NCI-H2107 (cell line): ENCODE measurements at regions not wholly inside any gene's neighbourhood (a gene's known extent, or its start where the extent isn't known, plus 50 kb on each side); places are given as distances from the start of the nearest gene placed in this dataset.
"Not testable (repeated sequence)": the region's sequence is repeated elsewhere in the genome, so short reads cannot be mapped to it uniquely, and the experiment has no call there.

Experiments
- DNase-seq: peaks from one replicate; lab custom pipeline; 2025; lab: John Stamatoyannopoulos, UW

GRCh38 chr5:39542511-39543285 lies 117.9 kb upstream of the DAB2 start:
- no peak for DNase-seq

- DNase-seq: no peak
Measured at GRCh38 chr5:39541920-39542319, 117.1 kb upstream of the DAB2 start.

- no peak for DNase-seq
Measured at GRCh38 chr5:39539470-39539869, 114.7 kb upstream of the DAB2 start.

- DNase-seq: no peak
Measured at GRCh38 chr5:39534690-39535089, 109.9 kb upstream of the DAB2 start.

- DNase-seq: no peak
Measured at GRCh38 chr5:39533749-39534148, 109.0 kb upstream of the DAB2 start.

GRCh38 chr5:39532511-39532910 lies 107.7 kb upstream of the DAB2 start:
- DNase-seq: no peak

- no peak for DNase-seq
Measured at GRCh38 chr5:39531306-39531705, 106.5 kb upstream of the DAB2 start.

GRCh38 chr5:39526914-39527477 lies 102.2 kb upstream of the DAB2 start:
- DNase-seq: no peak

GRCh38 chr5:39525781-39526180 lies 101.0 kb upstream of the DAB2 start:
- not testable (repeated sequence) for DNase-seq

- no peak for DNase-seq
Measured at GRCh38 chr5:39525271-39525670, 100.5 kb upstream of the DAB2 start.

- no peak for DNase-seq
Measured at GRCh38 chr5:39523821-39524220, 99.0 kb upstream of the DAB2 start.

- no peak for DNase-seq
Measured at GRCh38 chr5:39521940-39522590, 97.3 kb upstream of the DAB2 start.

GRCh38 chr5:39521098-39521860 lies 96.5 kb upstream of the DAB2 start:
- DNase-seq: no peak

GRCh38 chr5:39520232-39520572 lies 95.4 kb upstream of the DAB2 start:
- no peak for DNase-seq

GRCh38 chr5:39519566-39520231 lies 94.9 kb upstream of the DAB2 start:
- DNase-seq: no peak

GRCh38 chr5:39519079-39519478 lies 94.3 kb upstream of the DAB2 start:
- no peak for DNase-seq

- no peak for DNase-seq
Measured at GRCh38 chr5:39518516-39518915, 93.7 kb upstream of the DAB2 start.

- no peak for DNase-seq
Measured at GRCh38 chr5:39517800-39518199, 93.0 kb upstream of the DAB2 start.

GRCh38 chr5:39515881-39516280 lies 91.1 kb upstream of the DAB2 start:
- DNase-seq: no peak

GRCh38 chr5:39513236-39513635 lies 88.5 kb upstream of the DAB2 start:
- DNase-seq: no peak

- DNase-seq: no peak
Measured at GRCh38 chr5:39506211-39506610, 81.4 kb upstream of the DAB2 start.

GRCh38 chr5:39505791-39506190 lies 81.0 kb upstream of the DAB2 start:
- no peak for DNase-seq
